NCI-H446 treated with DMSO at 0.1 percent for 48 hours (cell line): ENCODE measurements at regions not wholly inside any gene's neighbourhood (a gene's known extent, or its start where the extent isn't known, plus 50 kb on each side); places are given as distances from the start of the nearest gene placed in this dataset.
A peak's percentile ranks its signal among the peaks of the same experiment; 100 is the strongest.

Experiments
- DNase-seq: peaks from one replicate; lab custom pipeline; 2025; lab: John Stamatoyannopoulos, UW

GRCh38 chr12:124504273-124505000 is 63.0 kb downstream of the NCOR2 start:
- DNase-seq: no peak

- DNase-seq: no peak
Observed at GRCh38 chr12:124503305-124503704, 64.1 kb downstream of the NCOR2 start.

- no peak for DNase-seq
Observed at GRCh38 chr12:124502379-124502778, 65.0 kb downstream of the NCOR2 start.

GRCh38 chr12:124501827-124502226 is 65.6 kb downstream of the NCOR2 start:
- DNase-seq: no peak

GRCh38 chr12:124501112-124501561 is 66.3 kb downstream of the NCOR2 start:
- no peak for DNase-seq

- DNase-seq: no peak
Observed at GRCh38 chr12:124499898-124500244, 67.5 kb downstream of the NCOR2 start.

- no peak for DNase-seq
Observed at GRCh38 chr12:124499190-124499753, 68.1 kb downstream of the NCOR2 start.

- peak; percentile 67 for DNase-seq
Observed at GRCh38 chr12:124498275-124499189, 68.9 kb downstream of the NCOR2 start.

- DNase-seq: no peak
Observed at GRCh38 chr12:124497658-124498057, 69.8 kb downstream of the NCOR2 start.

- DNase-seq: no peak
Observed at GRCh38 chr12:124497039-124497438, 70.4 kb downstream of the NCOR2 start.

GRCh38 chr12:124496584-124496983 is 70.8 kb downstream of the NCOR2 start:
- DNase-seq: no peak

- DNase-seq: no peak
Observed at GRCh38 chr12:124495194-124495983, 72.0 kb downstream of the NCOR2 start.

GRCh38 chr12:124494751-124495129 is 72.7 kb downstream of the NCOR2 start:
- DNase-seq: no peak

GRCh38 chr12:124493809-124494750 is 73.3 kb downstream of the NCOR2 start:
- no peak for DNase-seq

GRCh38 chr12:124492879-124493808 is 74.3 kb downstream of the NCOR2 start:
- DNase-seq: no peak

GRCh38 chr12:124491856-124492420 is 75.5 kb downstream of the NCOR2 start:
- no peak for DNase-seq

- DNase-seq: no peak
Observed at GRCh38 chr12:124491310-124491709, 76.1 kb downstream of the NCOR2 start.

- DNase-seq: no peak
Observed at GRCh38 chr12:124490584-124491305, 76.7 kb downstream of the NCOR2 start.
